Esophagus squamous epithelium (tissue), 5 donors: ENCODE measurements at regions not wholly inside any gene's neighbourhood (a gene's known extent, or its start where the extent isn't known, plus 50 kb on each side); places are given as distances from the start of the nearest gene placed in this dataset.

ENCODE experiments used
- DNase-seq: peaks from one replicate; lab custom pipeline; 2025; lab: John Stamatoyannopoulos, UW
- H3K27ac ChIP-seq, 4 donors: fragments of 200-600 bp; sonication (generic); one replicate each; pipeline ENCODE4 v1.5.1; 2016 to 2019; ENCODE audit warnings: mild to moderate bottlenecking in 1 of 4
- H3K27me3 ChIP-seq, 4 donors: fragments of 200-600 bp; sonication (generic); 1 replicate in 3 of 4; 2 replicates in 1 of 4; pipeline versions ENCODE4 v1.5.1 to v1.6.0; 2017 to 2021; ENCODE audit warnings: antibody characterized with exemption in 1 of 4
- H3K36me3 ChIP-seq, 3 donors: fragments of 200-600 bp; sonication (generic); one replicate each; pipeline ENCODE4 v1.5.1; 2016 to 2019
- H3K4me1 ChIP-seq, 3 donors: fragments of 200-600 bp; sonication (generic); one replicate each; pipeline ENCODE4 v1.5.1; 2017 to 2019
- H3K4me3 ChIP-seq, 4 donors: fragments of 200-600 bp; sonication (generic); 1 replicate in 3 of 4; 2 replicates in 1 of 4; pipeline ENCODE4 v1.5.1; 2016 to 2019; ENCODE audit warnings: mild to moderate bottlenecking in 2 of 4, moderate library complexity in 1 of 4
- H3K9me3 ChIP-seq, 3 donors: fragments of 200-600 bp; sonication (generic); one replicate each; pipeline ENCODE4 v1.5.1; 2016 to 2019
- POLR2A ChIP-seq, 4 donors: fragments of 450-650 bp; IDR thresholded peaks; one replicate each; pipeline ENCODE4 v1.6.1; 2017; ENCODE audit warnings: antibody characterized with exemption in 4 of 4, mild to moderate bottlenecking in 4 of 4, moderate library complexity in 3 of 4
- WGBS, 2 donors: methylation state at CpG; one replicate each; pipeline ENCODE4 v1.1.5; 2018; 5-methylcytosine and 5-hydroxymethylcytosine counted together
- intact Hi-C: fragments of 100-400 bp; cut with DNase I; formaldehyde crosslinking; loops from one replicate; pipeline ENCODE4 v1.15.0; 2022
- TF ChIP-seq, protein P1 (sequence below), 6 experiments: fragments of 450-650 bp in 4 of 6; fragments of 200-600 bp in 2 of 6; sonication (generic) in 2 of 6; IDR thresholded peaks; one replicate each; pipeline ENCODE4 v1.5.1; 2016 to 2019; ENCODE audit warnings: antibody characterized with exemption in 6 of 6, mild to moderate bottlenecking in 4 of 6, moderate library complexity in 4 of 6
- donor health status: DM: yes; HTN: yes; CAD: no.

DNA sequence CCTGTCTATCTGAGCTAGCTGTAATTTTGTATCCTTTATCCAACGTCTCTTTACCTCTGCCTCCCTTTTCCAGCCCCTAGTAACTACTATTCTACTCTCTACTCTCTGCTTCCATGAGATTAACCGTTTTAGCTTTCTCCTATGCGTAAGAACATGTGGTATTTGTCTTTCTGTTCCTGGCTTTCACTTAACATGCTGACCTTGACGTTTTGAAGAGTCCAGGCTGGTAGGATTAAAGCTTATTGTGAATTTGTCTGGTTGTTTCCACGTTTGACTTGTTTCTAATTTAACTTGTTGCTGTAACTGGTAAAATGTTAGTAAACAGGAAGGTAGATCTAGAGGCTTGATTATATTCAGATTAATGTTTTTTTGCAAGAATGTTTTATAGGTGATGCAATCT is 385.3 kb downstream of the PSAT1 start:
- Histone ChIP-seq H3K27ac (no peak overlapping the region), H3K4me3 (no peak overlapping the region), H3K9me3 (no peaks in the 10 kb centered on the region), H3K36me3 (no peaks in the 10 kb centered on the region), H3K4me1 (no peaks in the 10 kb centered on the region), H3K27me3 (no peaks in the 10 kb centered on the region)
- intact Hi-C loops = no loop called here
- DNase-seq = no peak
- WGBS, 2 donors = 35 to 40% methylated on average over 5 of the region's 5 CpGs
- TF ChIP-seq, protein P1, sequence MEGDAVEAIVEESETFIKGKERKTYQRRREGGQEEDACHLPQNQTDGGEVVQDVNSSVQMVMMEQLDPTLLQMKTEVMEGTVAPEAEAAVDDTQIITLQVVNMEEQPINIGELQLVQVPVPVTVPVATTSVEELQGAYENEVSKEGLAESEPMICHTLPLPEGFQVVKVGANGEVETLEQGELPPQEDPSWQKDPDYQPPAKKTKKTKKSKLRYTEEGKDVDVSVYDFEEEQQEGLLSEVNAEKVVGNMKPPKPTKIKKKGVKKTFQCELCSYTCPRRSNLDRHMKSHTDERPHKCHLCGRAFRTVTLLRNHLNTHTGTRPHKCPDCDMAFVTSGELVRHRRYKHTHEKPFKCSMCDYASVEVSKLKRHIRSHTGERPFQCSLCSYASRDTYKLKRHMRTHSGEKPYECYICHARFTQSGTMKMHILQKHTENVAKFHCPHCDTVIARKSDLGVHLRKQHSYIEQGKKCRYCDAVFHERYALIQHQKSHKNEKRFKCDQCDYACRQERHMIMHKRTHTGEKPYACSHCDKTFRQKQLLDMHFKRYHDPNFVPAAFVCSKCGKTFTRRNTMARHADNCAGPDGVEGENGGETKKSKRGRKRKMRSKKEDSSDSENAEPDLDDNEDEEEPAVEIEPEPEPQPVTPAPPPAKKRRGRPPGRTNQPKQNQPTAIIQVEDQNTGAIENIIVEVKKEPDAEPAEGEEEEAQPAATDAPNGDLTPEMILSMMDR (IDR thresholded peaks at IDR 0.05) = no peak
- TF ChIP-seq POLR2A (IDR thresholded peaks at IDR 0.05) = no peak

DNA sequence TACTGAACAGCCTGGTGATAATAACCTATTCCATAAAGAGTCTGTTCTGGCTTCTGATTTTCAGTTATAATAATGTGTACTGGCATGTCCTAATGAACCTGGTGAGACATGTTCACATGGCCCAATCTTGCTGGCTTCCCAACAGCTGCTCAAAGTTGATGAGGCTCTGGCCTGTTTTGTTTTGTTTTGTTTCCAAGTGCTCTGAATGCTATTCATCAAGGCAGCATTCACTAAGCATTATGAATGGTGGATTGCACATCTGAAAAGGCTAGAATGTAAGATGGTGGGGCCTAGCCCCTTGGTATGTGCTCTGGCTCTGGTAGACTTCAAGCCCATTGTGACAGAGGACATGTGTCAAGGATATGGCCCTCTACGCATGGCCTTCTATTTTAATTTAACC is 388.5 kb downstream of the PSAT1 start:
- 100% methylated on average over 1 of the region's 1 CpG for WGBS, 2 donors
- intact Hi-C loops = no loop called here
- no peaks in the 10 kb centered on the region for H3K27me3 ChIP-seq

DNA sequence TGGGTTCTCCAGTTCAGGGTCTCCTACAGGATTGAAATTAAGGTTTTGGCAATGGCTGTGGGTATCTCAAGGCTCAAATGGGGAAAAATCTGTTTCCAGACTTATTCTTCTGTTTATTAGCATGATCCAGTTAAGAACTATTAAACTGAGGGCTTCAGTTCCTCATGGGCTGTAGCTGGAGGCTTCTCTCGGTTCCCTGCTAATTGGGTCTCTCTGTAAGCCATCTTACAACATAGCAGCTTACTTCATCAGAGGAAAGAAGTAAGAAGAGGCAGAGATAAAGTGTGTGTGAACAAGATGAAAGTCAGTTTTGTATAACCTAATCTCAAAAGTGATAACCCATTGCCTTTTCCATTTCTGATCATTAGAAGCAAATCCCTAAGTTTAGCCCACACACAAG is 391.9 kb downstream of the PSAT1 start:
- Histone ChIP-seq H3K4me1 (no peaks in the 10 kb centered on the region), H3K36me3 (no peaks in the 10 kb centered on the region), H3K27me3 (no peaks in the 10 kb centered on the region), H3K9me3 (no peaks in the 10 kb centered on the region), H3K27ac (no peak overlapping the region), H3K4me3 (no peak overlapping the region)
- intact Hi-C loops = no loop called here
- TF ChIP-seq, protein P1 (IDR thresholded peaks at IDR 0.05) = no peak
- TF ChIP-seq POLR2A (IDR thresholded peaks at IDR 0.05) = no peak
- 36 to 73% methylated on average over 1 of the region's 1 CpG for WGBS, 2 donors
- no peak for DNase-seq

More for the DNA sequence above, 388.5 kb downstream of the PSAT1 start:
- Histone ChIP-seq H3K4me3 (no peak overlapping the region), H3K27ac (no peak overlapping the region), H3K36me3 (no peaks in the 10 kb centered on the region), H3K9me3 (no peaks in the 10 kb centered on the region), H3K4me1 (no peaks in the 10 kb centered on the region)
- DNase-seq = no peak
- TF ChIP-seq, protein P1 (IDR thresholded peaks at IDR 0.05) = no peak
- TF ChIP-seq POLR2A (IDR thresholded peaks at IDR 0.05) = no peak

DNA sequence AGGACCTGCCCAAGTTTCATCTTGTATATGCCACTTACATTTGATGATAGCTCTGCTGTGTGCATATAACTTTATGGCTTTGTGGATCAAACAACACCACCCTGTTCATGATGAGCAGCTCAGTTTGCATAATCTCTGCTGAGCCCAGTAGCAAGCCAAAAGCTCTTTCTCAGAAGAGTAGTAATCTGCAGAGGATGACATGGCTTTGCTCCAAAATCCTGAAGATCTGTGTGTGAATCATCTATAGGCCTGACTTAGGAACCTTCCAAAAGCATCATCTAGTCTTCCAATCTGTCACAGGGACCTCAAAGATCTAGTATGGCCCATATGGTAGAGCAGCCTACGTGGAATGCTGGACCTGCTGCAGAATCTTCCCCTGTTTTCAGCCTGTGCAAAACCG is 394.6 kb downstream of the PSAT1 start:
- no peaks in the 10 kb centered on the region for H3K4me1 ChIP-seq
- intact Hi-C loops = no loop called here
- no peak for DNase-seq
- WGBS, 2 donors = 84 to 91% methylated on average over 2 of the region's 2 CpGs
- H3K9me3 ChIP-seq = no peaks in the 10 kb centered on the region
- no peak overlapping the region for H3K27ac ChIP-seq
- TF ChIP-seq, protein P1 (IDR thresholded peaks at IDR 0.05) = no peak
- no peak for TF ChIP-seq POLR2A (IDR thresholded peaks at IDR 0.05)
- no peak overlapping the region for H3K4me3 ChIP-seq
- no peaks in the 10 kb centered on the region for H3K27me3 ChIP-seq
- no peaks in the 10 kb centered on the region for H3K36me3 ChIP-seq

DNA sequence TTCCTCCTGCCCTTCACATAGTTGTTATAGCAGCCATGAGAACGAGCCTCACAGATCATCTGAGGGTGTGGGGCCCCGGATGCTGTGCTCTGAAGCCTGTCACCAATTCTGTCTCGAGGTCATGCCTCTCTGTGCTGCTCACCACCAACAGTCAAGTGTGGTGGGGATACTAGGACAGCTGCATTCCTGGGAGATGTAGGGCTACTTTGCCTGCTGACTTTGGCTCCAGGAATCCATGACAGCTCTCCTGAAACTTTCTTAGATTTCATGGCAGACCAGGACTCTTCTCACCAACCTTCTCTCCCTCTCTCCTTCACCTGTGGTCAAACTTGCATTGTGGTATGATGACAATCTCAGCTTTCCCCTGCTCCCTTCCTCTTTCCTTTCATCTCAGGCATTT is 395.9 kb downstream of the PSAT1 start:
- Histone ChIP-seq H3K27ac (no peak overlapping the region), H3K9me3 (no peaks in the 10 kb centered on the region), H3K4me1 (no peaks in the 10 kb centered on the region), H3K4me3 (no peak overlapping the region), H3K27me3 (no peaks in the 10 kb centered on the region), H3K36me3 (no peaks in the 10 kb centered on the region)
- intact Hi-C loops = no loop called here
- TF ChIP-seq, protein P1 (IDR thresholded peaks at IDR 0.05) = no peak
- no peak for TF ChIP-seq POLR2A (IDR thresholded peaks at IDR 0.05)
- no peak for DNase-seq
- WGBS, 2 donors = 66 to 83% methylated on average over 3 of the region's 3 CpGs
